MCF 10A (cell line): ENCODE measurements at regions not wholly inside any gene's neighbourhood (a gene's known extent, or its start where the extent isn't known, plus 50 kb on each side); places are given as distances from the start of the nearest gene placed in this dataset.

ENCODE experiments used
- BruUV-seq: library from RNA; stranded (reverse); fragments of 400-500 nt; replicated peaks from 2 replicates; lab custom pipeline; 2021; lab: Mats Ljungman, UMichigan
- CTCF ChIA-PET: fragments of 300-600 bp; sonication (Branson Sonifier 250); formaldehyde crosslinking; extraction: SDS; loops from one replicate; lab custom pipeline; 2021; ENCODE audit warnings: antibody characterized with exemption, inconsistent platforms; lab: Yijun Ruan, JAX
- POLR2A ChIA-PET: fragments of 300-600, 350-650 bp; sonication (Branson Sonifier 250); formaldehyde crosslinking; extraction: SDS; loops from one replicate; lab custom pipeline; 2020; ENCODE audit warnings: antibody characterized with exemption, inconsistent platforms; lab: Yijun Ruan, JAX
- DNase-seq: peaks from one replicate; pipeline ENCODE4 v3.0.0-alpha.2; 2018; ENCODE audit not compliant: unreplicated experiment
- H3K27ac Mint-ChIP-seq: one replicate; pipeline ENCODE4 v1.8.0; 2022; ENCODE audit warnings: mild to moderate bottlenecking, low read depth, mixed read lengths; ENCODE audit not compliant: unreplicated experiment
- H3K27me3 Mint-ChIP-seq: one replicate; pipeline ENCODE4 v1.8.0; 2022; ENCODE audit warnings: mixed read lengths; ENCODE audit not compliant: insufficient read depth, unreplicated experiment
- H3K36me3 Mint-ChIP-seq: one replicate; pipeline ENCODE4 v1.8.0; 2022; ENCODE audit warnings: mild to moderate bottlenecking, moderate library complexity, mixed read lengths; ENCODE audit not compliant: insufficient read depth, unreplicated experiment
- H3K4me1 Mint-ChIP-seq: one replicate; pipeline ENCODE4 v1.8.0; 2022; ENCODE audit warnings: mixed read lengths; ENCODE audit not compliant: insufficient read depth, unreplicated experiment
- H3K4me3 Mint-ChIP-seq: one replicate; pipeline ENCODE4 v1.8.0; 2022; ENCODE audit warnings: mild to moderate bottlenecking, moderate library complexity, mixed read lengths; ENCODE audit not compliant: unreplicated experiment
- H3K9me3 Mint-ChIP-seq: one replicate; pipeline ENCODE4 v1.8.0; 2022; ENCODE audit warnings: mixed read lengths; ENCODE audit not compliant: unreplicated experiment
- CTCF ChIP-seq: fragments of 200-600 bp; IDR thresholded peaks from one replicate; pipeline ENCODE4 v1.8.0; 2022; ENCODE audit warnings: antibody characterized with exemption, mild to moderate bottlenecking; ENCODE audit not compliant: unreplicated experiment
- intact Hi-C: fragments of 100-400 bp; cut with micrococcal nuclease; formaldehyde crosslinking; loops from 2 replicates; pipeline ENCODE4 v1.14.1; 2022

- H3K4me3 Mint-ChIP-seq = no peak overlapping the region
- no peaks in the 10 kb centered on the region for H3K9me3 Mint-ChIP-seq
- intact Hi-C loops = no loop called here
- no TSS peak for BruUV-seq
- H3K4me1 Mint-ChIP-seq = no peaks in the 10 kb centered on the region
- H3K36me3 Mint-ChIP-seq = no peaks in the 10 kb centered on the region
- DNase-seq = no peak
- POLR2A ChIA-PET = no interaction called here
- no peak for TF ChIP-seq CTCF
- no peak overlapping the region for H3K27ac Mint-ChIP-seq
- H3K27me3 Mint-ChIP-seq = no peaks in the 10 kb centered on the region
- CTCF ChIA-PET = no interaction called here
Measured at GRCh38 chr3:64827019-64827418, 139.2 kb upstream of the ADAMTS9 start.

GRCh38 chr3:64825404-64826120 lies 137.8 kb upstream of the ADAMTS9 start:
- Mint-ChIP-seq H3K4me1 (no peaks in the 10 kb centered on the region), H3K9me3 (no peaks in the 10 kb centered on the region)

GRCh38 chr3:64824394-64824909 lies 136.7 kb upstream of the ADAMTS9 start:
- no peak overlapping the region for H3K4me3 Mint-ChIP-seq
- no peaks in the 10 kb centered on the region for H3K4me1 Mint-ChIP-seq
- H3K9me3 Mint-ChIP-seq = no peaks in the 10 kb centered on the region
- no peaks in the 10 kb centered on the region for H3K36me3 Mint-ChIP-seq
- ChIA-PET POLR2A (no interaction called here), CTCF (no interaction called here)
- no peak for TF ChIP-seq CTCF
- BruUV-seq = no TSS peak
- DNase-seq = no peak
- no peak overlapping the region for H3K27ac Mint-ChIP-seq
- intact Hi-C loops = no loop called here
- H3K27me3 Mint-ChIP-seq = no peaks in the 10 kb centered on the region

More at GRCh38 chr3:64825404-64826120, 137.8 kb upstream of the ADAMTS9 start:
- no peak overlapping the region for H3K27ac Mint-ChIP-seq
- H3K36me3 Mint-ChIP-seq = no peaks in the 10 kb centered on the region
- no peak for DNase-seq
- H3K4me3 Mint-ChIP-seq = no peak overlapping the region
- intact Hi-C loops = no loop called here
- ChIA-PET POLR2A (interaction anchor here (0.7 kb wide), 1 partner anchor 121 kb away, joined by 3 read pairs; no protein-coding TSS in a partner anchor), CTCF (interaction anchor here (0.6 kb wide), 1 partner anchor 1370 kb away, joined by 3 read pairs; no protein-coding TSS in a partner anchor)
- no peak for TF ChIP-seq CTCF
- H3K27me3 Mint-ChIP-seq = no peaks in the 10 kb centered on the region
- BruUV-seq = no TSS peak

- POLR2A ChIA-PET = no interaction called here
- H3K4me1 Mint-ChIP-seq = peaks cover 10% of the 10 kb centered on the region
- H3K36me3 Mint-ChIP-seq = no peaks in the 10 kb centered on the region
- H3K27ac Mint-ChIP-seq = no peak overlapping the region
- no peak overlapping the region for H3K4me3 Mint-ChIP-seq
- BruUV-seq = no TSS peak
- H3K27me3 Mint-ChIP-seq = no peaks in the 10 kb centered on the region
- H3K9me3 Mint-ChIP-seq = no peaks in the 10 kb centered on the region
- CTCF ChIA-PET = no interaction called here
- no peak for TF ChIP-seq CTCF
- intact Hi-C loops = no loop called here
- DNase-seq = no peak
Measured at GRCh38 chr3:64818196-64818595, 130.4 kb upstream of the ADAMTS9 start.
